ENCODE measurements at regions not wholly inside any gene's neighbourhood (a gene's known extent, or its start where the extent isn't known, plus 50 kb on each side); places are given as distances from the start of the nearest gene placed in this dataset.

- TF ChIP-seq, protein P1, sequence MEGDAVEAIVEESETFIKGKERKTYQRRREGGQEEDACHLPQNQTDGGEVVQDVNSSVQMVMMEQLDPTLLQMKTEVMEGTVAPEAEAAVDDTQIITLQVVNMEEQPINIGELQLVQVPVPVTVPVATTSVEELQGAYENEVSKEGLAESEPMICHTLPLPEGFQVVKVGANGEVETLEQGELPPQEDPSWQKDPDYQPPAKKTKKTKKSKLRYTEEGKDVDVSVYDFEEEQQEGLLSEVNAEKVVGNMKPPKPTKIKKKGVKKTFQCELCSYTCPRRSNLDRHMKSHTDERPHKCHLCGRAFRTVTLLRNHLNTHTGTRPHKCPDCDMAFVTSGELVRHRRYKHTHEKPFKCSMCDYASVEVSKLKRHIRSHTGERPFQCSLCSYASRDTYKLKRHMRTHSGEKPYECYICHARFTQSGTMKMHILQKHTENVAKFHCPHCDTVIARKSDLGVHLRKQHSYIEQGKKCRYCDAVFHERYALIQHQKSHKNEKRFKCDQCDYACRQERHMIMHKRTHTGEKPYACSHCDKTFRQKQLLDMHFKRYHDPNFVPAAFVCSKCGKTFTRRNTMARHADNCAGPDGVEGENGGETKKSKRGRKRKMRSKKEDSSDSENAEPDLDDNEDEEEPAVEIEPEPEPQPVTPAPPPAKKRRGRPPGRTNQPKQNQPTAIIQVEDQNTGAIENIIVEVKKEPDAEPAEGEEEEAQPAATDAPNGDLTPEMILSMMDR (IDR thresholded peaks at IDR 0.05; ENCODE audit: low read depth, low read length, poor library complexity, severe bottlenecking) = no peak
- TF ChIP-seq EZH2phosphoT487 (IDR thresholded peaks at IDR 0.05; ENCODE audit: borderline replicate concordance, low read length) = no peak
These were observed 447.4 kb downstream of the COG6 start for GRCh38 chr13:40102854-40103253.
